Prostate gland (tissue), 2 donors: ENCODE measurements at regions not wholly inside any gene's neighbourhood (a gene's known extent, or its start where the extent isn't known, plus 50 kb on each side); places are given as distances from the start of the nearest gene placed in this dataset.

Experiments used
- DNase-seq: peaks from one replicate; pipeline ENCODE4 v3.0.0-alpha.2; 2019; ENCODE audit warnings: low spot score
- H3K27ac ChIP-seq, 2 donors: fragments of 200-600 bp; sonication (generic); 2 replicates each; pipeline ENCODE4 v1.5.1; 2017 to 2019
- H3K27me3 ChIP-seq: fragments of 200-600 bp; sonication (generic); replicated peaks from 2 replicates; pipeline ENCODE4 v1.5.1; 2019; ENCODE audit not compliant: insufficient read depth
- H3K36me3 ChIP-seq, 2 donors: fragments of 200-600 bp; sonication (generic); 1 replicate in 1 of 2; 2 replicates in 1 of 2; pipeline versions ENCODE4 v1.5.1 to v1.8.1; 2017 to 2019
- H3K4me1 ChIP-seq: fragments of 200-600 bp; sonication (generic); replicated peaks from 2 replicates; pipeline ENCODE4 v1.5.1; 2019
- H3K4me3 ChIP-seq, 2 donors: fragments of 200-600 bp; sonication (generic); 2 replicates each; pipeline ENCODE4 v1.5.1; 2017 to 2019
- H3K9me3 ChIP-seq: fragments of 200-600 bp; sonication (generic); 2 replicates; pipeline ENCODE4 v1.5.1; 2017
- CTCF ChIP-seq, 4 experiments: fragments of 200-600 bp in 2 of 4; fragments of 450-650 bp in 2 of 4; sonication (generic) in 2 of 4; IDR thresholded peaks; 1 replicate in 3 of 4; 2 replicates in 1 of 4; pipeline ENCODE4 v1.5.1; 2016 to 2019; ENCODE audit warnings: antibody characterized with exemption in 4 of 4, mild to moderate bottlenecking in 2 of 4, moderate library complexity in 2 of 4
- POLR2A ChIP-seq: fragments of 450-650 bp; IDR thresholded peaks from one replicate; pipeline ENCODE4 v1.6.1; 2016; ENCODE audit warnings: antibody characterized with exemption, mild to moderate bottlenecking
- POLR2AphosphoS5 ChIP-seq: sonication (generic); formaldehyde crosslinking; IDR thresholded peaks from one replicate; pipeline ENCODE4 v1.6.1; 2017; ENCODE audit warnings: antibody characterized with exemption
- WGBS: methylation state at CpG from one replicate; pipeline ENCODE4 v1.1.5; 2018; 5-methylcytosine and 5-hydroxymethylcytosine counted together
- intact Hi-C: fragments of 100-400 bp; cut with DNase I; formaldehyde crosslinking; loops from one replicate; pipeline ENCODE4 v1.14.2; 2022

GRCh38 chr9:78158286-78158685 is 77.6 kb upstream of the CEP78 start:
- Histone ChIP-seq H3K27ac (no peak overlapping the region), H3K27me3 (no peaks in the 10 kb centered on the region), H3K4me1 (no peaks in the 10 kb centered on the region), H3K9me3 (no peaks in the 10 kb centered on the region), H3K4me3 (no peak overlapping the region), H3K36me3 (no peaks in the 10 kb centered on the region)
- intact Hi-C loops: no loop called here
- WGBS: 45% methylated on average over 1 of the region's 1 CpG
- TF ChIP-seq POLR2AphosphoS5 (no peak), CTCF (IDR thresholded peaks at IDR 0.05) (no peak), POLR2A (no peak)
- no peak for DNase-seq

GRCh38 chr9:78150983-78151356 is 84.9 kb upstream of the CEP78 start:
- no peak for DNase-seq
- H3K36me3 ChIP-seq: no peaks in the 10 kb centered on the region
- H3K27me3 ChIP-seq: no peaks in the 10 kb centered on the region
- WGBS: 98% methylated on average over 20 of the region's 20 CpGs
- TF ChIP-seq POLR2AphosphoS5 (no peak), POLR2A (no peak), CTCF (IDR thresholded peaks at IDR 0.05) (no peak)
- H3K4me3 ChIP-seq: no peak overlapping the region
- no peaks in the 10 kb centered on the region for H3K9me3 ChIP-seq
- intact Hi-C loops: no loop called here
- no peak overlapping the region for H3K27ac ChIP-seq
- no peaks in the 10 kb centered on the region for H3K4me1 ChIP-seq

GRCh38 chr9:78150312-78150982 is 85.4 kb upstream of the CEP78 start:
- intact Hi-C loops: no loop called here
- no peak for DNase-seq
- H3K36me3 ChIP-seq: no peaks in the 10 kb centered on the region
- H3K4me3 ChIP-seq: no peak overlapping the region
- no peaks in the 10 kb centered on the region for H3K27me3 ChIP-seq
- H3K4me1 ChIP-seq: no peaks in the 10 kb centered on the region
- WGBS: 88% methylated on average over 25 of the region's 25 CpGs
- TF ChIP-seq POLR2A (no peak), POLR2AphosphoS5 (no peak), CTCF (IDR thresholded peaks at IDR 0.05) (no peak)
- H3K9me3 ChIP-seq: no peaks in the 10 kb centered on the region
- no peak overlapping the region for H3K27ac ChIP-seq

- Histone ChIP-seq H3K9me3 (no peaks in the 10 kb centered on the region), H3K36me3 (no peaks in the 10 kb centered on the region), H3K4me3 (no peak overlapping the region), H3K27me3 (no peaks in the 10 kb centered on the region), H3K4me1 (no peaks in the 10 kb centered on the region), H3K27ac (no peak overlapping the region)
- WGBS: 83% methylated on average over 9 of the region's 9 CpGs
- no peak for DNase-seq
- intact Hi-C loops: no loop called here
- TF ChIP-seq POLR2A (no peak), POLR2AphosphoS5 (no peak), CTCF (IDR thresholded peaks at IDR 0.05) (no peak)
These were observed 86.1 kb upstream of the CEP78 start for GRCh38 chr9:78149702-78150291.

- DNase-seq: no peak
- Histone ChIP-seq H3K4me1 (no peaks in the 10 kb centered on the region), H3K27ac (no peak overlapping the region), H3K4me3 (no peak overlapping the region), H3K36me3 (no peaks in the 10 kb centered on the region), H3K9me3 (no peaks in the 10 kb centered on the region), H3K27me3 (no peaks in the 10 kb centered on the region)
- TF ChIP-seq POLR2A (no peak), CTCF (IDR thresholded peaks at IDR 0.05) (no peak), POLR2AphosphoS5 (no peak)
- intact Hi-C loops: no loop called here
These were observed 89.6 kb upstream of the CEP78 start for GRCh38 chr9:78146241-78146640.
